ENCODE measurements at regions not wholly inside any gene's neighbourhood (a gene's known extent, or its start where the extent isn't known, plus 50 kb on each side); places are given as distances from the start of the nearest gene placed in this dataset.
A peak's percentile ranks its signal among the peaks of the same experiment; 100 is the strongest.

DNA sequence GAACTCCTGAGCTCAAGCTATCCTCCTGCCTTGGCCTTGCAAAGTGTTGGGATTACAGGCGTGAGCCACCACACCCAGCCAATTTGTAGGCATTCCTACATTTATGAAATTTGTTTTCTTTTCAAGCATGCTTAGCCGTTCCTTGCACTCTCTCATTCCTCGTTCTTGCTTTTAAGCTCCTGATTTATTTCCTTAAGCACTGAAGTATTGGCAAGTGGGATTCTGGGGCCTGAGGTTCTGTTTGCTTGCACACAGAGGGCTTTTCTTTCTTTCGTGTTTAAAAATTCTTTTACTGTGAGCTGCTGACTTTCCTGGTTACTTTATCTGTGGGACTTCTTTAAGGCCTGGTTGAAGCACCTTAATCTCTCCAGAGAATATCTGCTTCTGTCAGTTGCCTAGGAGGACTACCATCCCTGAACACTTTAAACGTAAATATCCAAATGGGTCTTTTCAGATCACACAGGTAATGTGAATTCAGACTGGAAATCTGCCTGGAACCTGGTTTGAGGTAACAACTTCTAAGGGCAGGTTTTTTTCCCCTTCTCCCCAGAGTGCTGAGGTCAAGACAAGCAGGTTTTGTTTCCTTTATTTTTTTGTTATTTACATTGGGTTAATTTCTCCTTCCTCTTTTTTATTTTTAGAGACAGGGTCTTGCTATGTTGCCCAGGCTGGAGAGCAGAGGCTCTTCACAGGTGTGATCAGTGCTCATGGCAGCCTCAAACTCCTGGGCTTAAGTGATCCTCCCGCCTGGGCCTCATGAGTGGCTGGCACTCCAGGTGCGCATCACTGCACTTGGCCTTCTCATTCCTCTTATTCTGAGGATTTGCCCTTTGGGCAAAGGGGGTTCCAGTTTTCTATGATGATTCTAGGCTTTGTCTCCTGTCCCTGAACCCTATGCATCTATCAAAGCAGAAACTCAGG, 102.9 kb downstream of the PFKFB3 start:
- ATAC-seq (replicated peaks), result no peak
- Mint-ChIP-seq H3K9me3 (no peaks in the 10 kb centered on the region), H3K4me1 (peaks cover 7% of the 10 kb centered on the region), H3K27ac (no peak overlapping the region), H3K27me3 (no peaks in the 10 kb centered on the region), H3K36me3 (ENCODE audit: low read depth) (peaks cover 12% of the 10 kb centered on the region), H3K4me3 (no peak overlapping the region)

DNA sequence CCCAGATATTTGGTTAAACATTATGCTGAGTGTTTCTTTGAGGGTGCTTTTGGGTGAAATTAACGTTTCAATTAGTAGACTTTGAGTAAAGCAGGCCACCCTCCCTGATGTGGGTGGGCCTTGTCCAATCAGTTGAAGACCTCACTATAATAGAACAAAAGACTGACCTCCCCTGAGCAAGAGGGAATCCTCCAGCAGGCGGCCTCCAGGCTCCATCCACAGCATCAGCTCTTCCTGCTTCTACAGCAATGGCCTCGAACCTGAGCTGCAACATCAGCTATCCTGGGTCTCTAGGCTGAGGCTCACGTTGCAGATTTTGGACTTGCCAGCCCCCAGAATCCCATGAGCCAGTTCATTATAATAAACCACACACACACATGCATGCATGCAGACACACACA, 104.2 kb downstream of the PFKFB3 start:
- H3K4me1 Mint-ChIP-seq, result peaks cover 8% of the 10 kb centered on the region
- H3K36me3 Mint-ChIP-seq (ENCODE audit: low read depth), result peaks cover 9% of the 10 kb centered on the region
- no peak for ATAC-seq (replicated peaks)
- no peak overlapping the region for H3K27ac Mint-ChIP-seq
- no peak overlapping the region for H3K4me3 Mint-ChIP-seq
- H3K27me3 Mint-ChIP-seq, result no peaks in the 10 kb centered on the region
- no peaks in the 10 kb centered on the region for H3K9me3 Mint-ChIP-seq

DNA sequence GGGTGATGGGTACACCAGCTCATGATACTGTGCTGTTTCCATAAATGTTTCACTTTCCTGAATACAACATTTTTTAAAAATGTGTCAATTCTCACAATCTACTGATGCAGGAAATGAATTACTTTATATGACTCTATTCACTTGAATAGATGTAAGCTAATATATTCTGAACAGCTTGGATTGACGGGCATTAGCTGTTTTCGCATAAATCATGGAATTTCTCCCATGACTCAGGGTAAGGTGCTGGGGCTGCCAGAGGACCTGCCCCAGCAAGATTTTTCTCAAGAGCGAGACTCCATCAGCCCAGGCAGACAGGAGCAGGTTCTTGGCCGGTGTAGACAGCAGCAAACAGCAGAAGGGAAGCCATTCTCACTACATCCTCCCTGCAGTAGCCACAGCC, 107.1 kb downstream of the PFKFB3 start:
- H3K36me3 Mint-ChIP-seq (ENCODE audit: low read depth), result peaks cover 9% of the 10 kb centered on the region
- no peaks in the 10 kb centered on the region for H3K9me3 Mint-ChIP-seq
- no peak for ATAC-seq (replicated peaks)
- H3K4me1 Mint-ChIP-seq, result peaks cover 4% of the 10 kb centered on the region
- no peaks in the 10 kb centered on the region for H3K27me3 Mint-ChIP-seq
- H3K27ac Mint-ChIP-seq, result no peak overlapping the region
- H3K4me3 Mint-ChIP-seq, result no peak overlapping the region

DNA sequence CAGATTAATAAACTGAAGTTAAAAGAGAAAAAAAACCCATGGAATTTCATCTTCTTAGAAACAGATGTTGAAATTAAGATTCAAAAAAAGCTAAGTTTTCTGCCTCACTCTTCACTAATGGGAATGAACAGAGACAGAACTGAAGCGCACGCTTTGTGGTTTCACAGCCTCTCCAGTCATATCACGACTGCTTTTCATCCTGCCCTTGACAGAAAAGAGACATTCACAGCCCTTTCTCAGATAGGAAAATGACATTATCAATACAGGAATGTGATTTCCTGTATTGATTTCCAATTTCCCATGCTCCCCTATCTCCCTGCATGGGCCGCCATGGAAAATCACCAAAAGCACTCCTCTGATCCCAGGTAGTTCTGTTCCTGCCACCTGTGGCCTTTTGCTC, 108.2 kb downstream of the PFKFB3 start:
- Mint-ChIP-seq H3K27me3 (no peaks in the 10 kb centered on the region), H3K4me1 (peaks cover 4% of the 10 kb centered on the region), H3K27ac (no peak overlapping the region), H3K4me3 (no peak overlapping the region), H3K36me3 (ENCODE audit: low read depth) (peaks cover 3% of the 10 kb centered on the region), H3K9me3 (no peaks in the 10 kb centered on the region)
- peak; percentile 67 for ATAC-seq (replicated peaks)

DNA sequence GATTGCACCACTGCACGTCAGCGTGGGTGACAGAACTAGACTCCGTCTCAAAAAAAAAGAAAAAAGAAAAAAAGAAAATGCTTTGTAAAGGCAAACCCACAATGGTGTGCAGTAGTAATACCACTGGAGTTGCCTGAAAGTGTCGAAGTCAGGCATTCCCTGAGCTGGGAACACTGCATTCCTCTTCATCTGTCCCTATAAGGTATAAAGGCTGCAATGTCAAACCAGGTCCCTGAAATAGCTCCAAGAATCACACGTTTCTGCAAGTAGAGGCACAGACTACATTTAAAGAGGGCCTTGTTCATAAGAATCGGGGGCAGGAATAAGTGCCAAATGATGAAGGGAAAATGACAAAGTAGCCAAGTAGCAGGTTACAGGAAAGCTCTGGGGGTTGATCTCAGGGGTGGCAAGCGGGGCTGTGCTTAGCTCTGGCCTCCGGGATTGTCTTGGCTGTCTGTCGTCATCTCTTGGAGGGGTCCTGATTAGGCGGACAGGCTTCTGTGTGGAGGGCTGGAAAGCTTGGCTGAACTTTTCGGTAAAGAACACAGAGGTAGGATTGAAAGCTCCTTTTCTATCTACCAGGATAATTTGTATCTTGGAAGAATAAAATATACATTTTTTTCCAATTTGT, 109.1 kb downstream of the PFKFB3 start:
- no peak for ATAC-seq (replicated peaks)
- no peak overlapping the region for H3K4me3 Mint-ChIP-seq
- H3K27ac Mint-ChIP-seq, result no peak overlapping the region
- H3K4me1 Mint-ChIP-seq, result peaks cover 4% of the 10 kb centered on the region
- no peaks in the 10 kb centered on the region for H3K27me3 Mint-ChIP-seq
- H3K9me3 Mint-ChIP-seq, result no peaks in the 10 kb centered on the region
- H3K36me3 Mint-ChIP-seq (ENCODE audit: low read depth), result peaks cover 3% of the 10 kb centered on the region

DNA sequence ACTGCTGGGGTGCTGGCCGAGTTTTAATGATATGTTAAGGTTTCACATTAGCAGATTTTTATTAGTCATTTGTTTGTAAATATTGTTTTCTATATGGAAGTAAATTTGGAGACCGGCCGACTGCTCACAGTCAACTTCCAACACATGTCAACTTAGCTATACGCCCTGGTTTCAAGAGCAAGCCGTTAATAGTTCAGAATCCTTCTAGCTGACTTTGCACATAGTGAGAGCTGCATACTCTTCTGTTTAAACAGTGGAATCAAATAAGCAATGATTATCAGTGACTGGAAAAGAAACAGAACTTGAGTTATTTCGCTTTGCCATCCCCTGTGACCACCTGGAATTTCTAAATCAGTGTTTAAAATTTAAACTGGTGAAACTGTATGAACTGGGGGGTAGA, 109.9 kb downstream of the PFKFB3 start:
- Mint-ChIP-seq H3K9me3 (no peaks in the 10 kb centered on the region), H3K27me3 (no peaks in the 10 kb centered on the region), H3K27ac (no peak overlapping the region), H3K4me3 (no peak overlapping the region), H3K4me1 (peaks cover 8% of the 10 kb centered on the region), H3K36me3 (ENCODE audit: low read depth) (peaks cover 11% of the 10 kb centered on the region)
- ATAC-seq (replicated peaks), result no peak

DNA sequence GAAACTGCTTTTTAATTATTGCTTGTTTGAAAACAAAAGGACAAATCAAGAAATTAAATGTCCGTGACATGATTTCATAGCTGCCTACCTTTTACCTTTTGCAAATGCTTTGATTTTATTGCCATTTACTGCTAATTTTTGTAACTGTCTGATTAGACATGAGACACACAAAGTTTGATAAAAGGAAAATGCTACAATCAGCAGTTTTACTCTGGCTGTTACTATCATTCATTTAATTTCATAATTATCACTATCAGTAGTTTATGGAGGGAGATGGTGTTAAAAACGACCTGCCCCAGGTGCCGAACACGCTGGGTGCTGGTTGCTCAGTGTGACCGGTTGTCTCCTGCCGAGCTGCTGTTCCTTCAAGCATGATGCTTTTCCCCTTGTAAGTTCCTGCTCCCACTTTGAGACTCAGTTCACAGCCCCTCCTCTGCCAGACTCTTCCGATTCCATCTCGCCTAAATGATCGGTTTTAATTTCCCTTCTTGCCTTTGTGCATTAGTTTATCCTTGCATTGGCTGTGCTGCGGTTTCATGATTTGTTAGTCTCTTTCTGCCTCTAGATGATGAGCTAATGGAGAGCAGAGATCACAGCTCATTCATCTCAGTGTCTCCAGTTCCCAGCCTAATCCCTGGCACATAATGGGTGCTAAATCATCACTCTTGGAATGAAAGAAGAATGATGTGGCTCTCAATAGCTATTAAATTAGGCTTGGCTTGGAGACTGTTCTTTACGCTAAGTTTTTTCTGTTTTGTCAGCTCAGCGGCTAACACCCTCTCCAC, 110.6 kb downstream of the PFKFB3 start:
- no peak overlapping the region for H3K27ac Mint-ChIP-seq
- peaks cover 8% of the 10 kb centered on the region for H3K4me1 Mint-ChIP-seq
- peaks cover 11% of the 10 kb centered on the region for H3K36me3 Mint-ChIP-seq (ENCODE audit: low read depth)
- H3K4me3 Mint-ChIP-seq, result no peak overlapping the region
- no peaks in the 10 kb centered on the region for H3K9me3 Mint-ChIP-seq
- ATAC-seq (replicated peaks), result no peak
- H3K27me3 Mint-ChIP-seq, result no peaks in the 10 kb centered on the region

DNA sequence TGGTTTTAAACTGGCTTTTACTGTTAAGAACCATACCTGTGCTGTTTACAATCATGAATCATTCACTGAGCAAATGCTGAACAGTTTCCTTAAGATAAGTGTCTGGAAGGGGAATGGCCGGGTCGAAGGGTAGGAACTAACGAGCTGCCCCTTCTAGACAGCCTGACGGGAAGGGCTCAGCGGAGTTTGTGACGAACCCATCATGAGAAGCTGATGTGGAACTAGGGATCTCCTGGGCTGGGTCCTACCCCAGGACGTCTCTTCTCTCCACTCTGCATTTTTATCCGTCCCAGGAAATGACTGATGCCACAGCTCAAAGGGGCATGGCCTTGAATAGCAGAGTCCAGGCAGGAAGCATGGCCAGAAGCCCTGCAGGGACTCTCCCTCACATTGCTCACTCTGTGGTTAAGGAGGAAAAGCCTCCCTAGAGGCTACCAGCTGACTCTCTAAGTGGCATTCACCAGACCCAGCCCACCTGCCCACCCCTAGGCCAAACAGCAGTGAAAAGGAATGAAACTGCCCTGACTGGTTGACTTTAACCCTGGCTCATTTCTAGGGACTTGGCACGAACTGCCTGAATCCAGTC, 112.0 kb downstream of the PFKFB3 start:
- Mint-ChIP-seq H3K9me3 (no peaks in the 10 kb centered on the region), H3K4me3 (no peak overlapping the region), H3K27me3 (no peaks in the 10 kb centered on the region), H3K27ac (no peak overlapping the region), H3K36me3 (ENCODE audit: low read depth) (peaks cover 11% of the 10 kb centered on the region), H3K4me1 (peaks cover 8% of the 10 kb centered on the region)
- no peak for ATAC-seq (replicated peaks)

DNA sequence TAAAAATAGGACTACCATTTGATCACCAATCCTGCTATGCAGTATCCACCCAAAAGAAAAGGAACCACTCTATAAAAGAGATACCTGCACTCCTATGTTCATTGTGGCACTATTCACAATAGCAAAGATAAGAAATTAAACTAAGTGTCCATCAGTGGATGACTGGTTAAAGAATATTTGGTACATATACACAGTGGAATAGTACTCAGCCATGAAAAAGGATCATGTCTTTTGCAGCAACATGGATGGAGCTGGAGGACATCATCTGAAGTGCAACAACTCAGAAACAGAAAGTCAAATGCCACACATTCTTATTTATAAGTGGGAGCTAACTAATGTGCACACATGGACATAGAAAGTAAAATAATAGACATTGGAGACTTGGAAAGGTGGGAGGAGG, 116.4 kb downstream of the PFKFB3 start:
- ATAC-seq (replicated peaks), result no peak
- Mint-ChIP-seq H3K4me3 (no peak overlapping the region), H3K4me1 (peaks cover 4% of the 10 kb centered on the region), H3K27ac (no peak overlapping the region), H3K36me3 (ENCODE audit: low read depth) (peaks cover 11% of the 10 kb centered on the region), H3K9me3 (no peaks in the 10 kb centered on the region), H3K27me3 (no peaks in the 10 kb centered on the region)

DNA sequence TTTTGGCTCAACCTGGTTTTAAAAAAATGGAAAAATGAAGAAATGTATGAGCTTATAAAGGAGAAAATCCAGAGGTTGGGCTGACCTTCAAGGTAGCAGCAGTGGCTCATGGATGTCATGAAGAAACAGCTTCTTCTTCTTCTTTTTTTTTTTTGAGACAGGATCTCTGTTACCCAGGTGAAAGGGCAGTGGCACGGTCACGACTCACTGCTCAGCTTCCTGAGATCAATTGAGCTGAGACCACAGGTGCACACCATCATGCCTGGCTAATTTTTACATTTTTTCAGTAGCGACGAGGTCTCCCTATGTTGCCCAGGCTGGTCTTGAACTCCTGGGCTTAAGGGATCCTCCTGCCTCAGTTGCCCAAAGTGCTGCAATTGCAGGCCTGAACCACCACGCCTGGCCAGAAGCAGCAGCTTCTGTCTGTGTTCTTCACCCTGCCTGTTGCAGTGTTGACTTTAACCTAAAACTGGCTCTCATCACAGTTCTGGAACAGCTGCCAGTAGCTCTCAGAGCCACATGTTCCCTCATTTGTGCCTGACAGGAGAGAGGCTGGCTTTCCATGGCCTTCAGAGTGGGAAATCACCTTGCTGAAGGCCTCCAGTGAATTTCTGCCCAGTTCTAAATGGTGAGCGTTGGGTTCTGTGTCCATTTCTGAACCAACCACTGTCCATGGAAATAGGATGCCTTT, 117.7 kb downstream of the PFKFB3 start:
- peaks cover 4% of the 10 kb centered on the region for H3K4me1 Mint-ChIP-seq
- no peak for ATAC-seq (replicated peaks)
- no peak overlapping the region for H3K4me3 Mint-ChIP-seq

DNA sequence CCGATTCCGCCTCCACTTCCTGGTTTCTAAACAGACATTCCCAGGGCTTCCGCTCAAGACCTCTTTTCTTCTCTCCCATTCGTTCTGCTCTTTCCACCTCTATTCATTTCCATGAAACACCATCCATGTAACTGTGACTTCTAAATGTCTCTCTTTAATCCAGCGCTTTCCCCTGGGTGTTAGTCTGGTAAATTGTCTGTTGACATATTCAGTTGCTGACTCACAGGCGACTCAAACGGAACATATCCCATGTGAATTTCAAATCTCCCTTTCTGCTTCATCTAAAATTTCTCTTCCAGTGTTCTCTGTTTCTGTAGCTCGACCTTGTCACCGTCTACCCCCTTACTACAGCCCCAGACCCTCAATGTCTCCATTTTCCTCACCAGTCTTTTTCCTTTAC, 119.1 kb downstream of the PFKFB3 start:
- Mint-ChIP-seq H3K4me3 (no peak overlapping the region), H3K36me3 (ENCODE audit: low read depth) (peaks cover 19% of the 10 kb centered on the region), H3K27me3 (no peaks in the 10 kb centered on the region), H3K27ac (no peak overlapping the region), H3K4me1 (peaks cover 4% of the 10 kb centered on the region), H3K9me3 (no peaks in the 10 kb centered on the region)
- peak; percentile 28 for ATAC-seq (replicated peaks)

More for the DNA sequence above, 117.7 kb downstream of the PFKFB3 start:
- Mint-ChIP-seq H3K27me3 (no peaks in the 10 kb centered on the region), H3K36me3 (ENCODE audit: low read depth) (peaks cover 11% of the 10 kb centered on the region), H3K9me3 (no peaks in the 10 kb centered on the region), H3K27ac (no peak overlapping the region)

DNA sequence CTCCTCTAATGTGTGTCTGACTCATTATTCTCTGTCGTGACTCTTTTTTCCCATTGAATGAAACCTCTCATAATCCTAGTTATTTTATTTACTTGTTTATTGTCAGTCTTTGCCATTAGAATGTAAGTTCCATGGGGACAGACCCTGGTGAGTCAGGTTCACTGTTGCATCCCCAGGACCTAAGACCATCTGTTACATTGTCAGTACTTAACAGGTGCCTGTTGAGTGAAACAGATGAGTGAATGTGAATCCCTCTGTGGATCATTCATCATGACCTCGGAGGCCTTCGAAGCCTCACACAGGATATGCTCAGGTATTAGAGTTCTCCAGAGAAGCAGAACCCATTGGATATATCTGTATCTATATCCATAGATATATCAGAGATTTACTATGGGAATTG, 120.1 kb downstream of the PFKFB3 start:
- Mint-ChIP-seq H3K27me3 (no peaks in the 10 kb centered on the region), H3K27ac (no peak overlapping the region)
- peak; percentile 83 for ATAC-seq (replicated peaks)

DNA sequence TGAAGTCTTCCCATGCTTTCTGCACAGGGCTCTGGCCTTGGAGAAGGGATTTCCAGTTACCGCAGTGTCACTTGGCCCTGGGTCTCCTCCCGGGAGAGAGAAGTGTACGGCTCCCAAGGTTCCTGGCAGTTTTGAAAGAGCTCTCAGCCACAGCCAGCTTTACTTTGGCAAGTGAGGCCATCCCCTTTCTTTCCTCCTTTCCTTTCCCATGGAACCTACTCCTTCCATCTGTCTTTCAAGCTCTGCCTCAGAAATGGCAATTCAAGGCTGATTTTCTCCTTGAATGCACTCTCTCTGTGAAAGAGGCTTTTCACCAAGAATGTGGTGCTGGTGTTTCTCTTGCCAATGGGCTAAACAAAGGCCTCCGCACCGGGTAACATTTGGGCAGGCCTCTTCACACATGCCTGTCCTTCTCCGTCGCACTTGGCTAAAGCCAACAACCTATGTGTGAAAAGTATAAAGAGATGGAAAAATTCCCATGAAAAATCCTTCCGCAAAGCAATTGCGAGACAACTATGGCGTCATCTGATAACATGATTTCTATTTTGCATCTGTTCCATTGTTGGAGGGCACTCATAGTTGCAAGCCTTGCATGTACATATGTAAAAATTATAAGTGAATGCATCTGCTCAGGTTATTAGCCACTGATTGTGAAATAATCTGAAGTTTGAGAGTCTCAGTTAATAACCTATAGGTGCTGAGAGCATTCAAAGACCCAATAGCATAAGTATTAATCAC, 125.4 kb downstream of the PFKFB3 start:
- H3K27me3 Mint-ChIP-seq, result no peaks in the 10 kb centered on the region
- no peaks in the 10 kb centered on the region for H3K9me3 Mint-ChIP-seq
- peaks cover 5% of the 10 kb centered on the region for H3K4me1 Mint-ChIP-seq
- H3K4me3 Mint-ChIP-seq, result no peak overlapping the region
- peaks cover 27% of the 10 kb centered on the region for H3K36me3 Mint-ChIP-seq (ENCODE audit: low read depth)
- no peak overlapping the region for H3K27ac Mint-ChIP-seq
- no peak for ATAC-seq (replicated peaks)

More for the DNA sequence above, 120.1 kb downstream of the PFKFB3 start:
- Mint-ChIP-seq H3K9me3 (no peaks in the 10 kb centered on the region), H3K36me3 (ENCODE audit: low read depth) (peaks cover 19% of the 10 kb centered on the region), H3K4me3 (no peak overlapping the region), H3K4me1 (no peaks in the 10 kb centered on the region)
